SU-DHL-6 (cell line): ENCODE measurements at regions not wholly inside any gene's neighbourhood (a gene's known extent, or its start where the extent isn't known, plus 50 kb on each side); places are given as distances from the start of the nearest gene placed in this dataset.

Experiments used
- CTCF ChIP-seq: fragments of 200-600 bp; sonication (generic); IDR thresholded peaks from one replicate; pipeline ENCODE4 v1.5.1; 2017; ENCODE audit warnings: antibody characterized with exemption, mild to moderate bottlenecking, low read length, moderate library complexity; ENCODE audit not compliant: insufficient read depth, poor library complexity, severe bottlenecking
- EZH2phosphoT487 ChIP-seq: fragments of 200-600 bp; sonication (generic), shearing (Covaris generic); conservative IDR thresholded peaks from 2 replicates; pipeline ENCODE4 v1.6.1; 2018; ENCODE audit warnings: mild to moderate bottlenecking, antibody characterized with exemption, low read length, moderate library complexity, mixed read lengths

- TF ChIP-seq CTCF (no peak), EZH2phosphoT487 (no peak)
These were observed 569.4 kb downstream of the TRAM1L1 start for GRCh38 chr4:116515959-116516358.
